PC-9 (cell line): ENCODE measurements at regions not wholly inside any gene's neighbourhood (a gene's known extent, or its start where the extent isn't known, plus 50 kb on each side); places are given as distances from the start of the nearest gene placed in this dataset.

ENCODE experiments used
- BruUV-seq: library from RNA; stranded (reverse); fragments of 400-500 nt; replicated peaks from 2 replicates; lab custom pipeline; 2021; lab: Mats Ljungman, UMichigan
- CTCF ChIA-PET: fragments of 300-600 bp; sonication (Branson Sonifier 250); formaldehyde crosslinking; loops from one replicate; lab custom pipeline; 2022; ENCODE audit warnings: antibody characterized with exemption; lab: Charles Lee
- POLR2A ChIA-PET: fragments of 300-600 bp; sonication (Branson Sonifier 250); formaldehyde crosslinking; loops from one replicate; lab custom pipeline; 2022; ENCODE audit warnings: antibody characterized with exemption; ENCODE audit not compliant: unreplicated experiment; lab: Charles Lee
- DNase-seq, 2 experiments: peaks; one replicate each; pipeline versions ENCODE4 v3.0.0 to v3.0.0-alpha.2; 2015 to 2022; ENCODE audit warnings: mixed read lengths in 1 of 2
- H2AFZ ChIP-seq: fragments of 200-600 bp; sonication (generic); 2 replicates; pipeline ENCODE4 v1.8.1; 2017; ENCODE audit warnings: antibody characterized with exemption
- H3F3A ChIP-seq: fragments of 200-600 bp; sonication (generic); 2 replicates; pipeline ENCODE4 v1.8.1; 2017; ENCODE audit warnings: antibody characterized with exemption, mild to moderate bottlenecking, low read depth; ENCODE audit not compliant: insufficient read depth
- H3K27ac ChIP-seq: fragments of 200-600 bp; sonication (generic); 2 replicates; pipeline ENCODE4 v1.6.1; 2016; ENCODE audit warnings: mixed run types
- H3K27me3 ChIP-seq: fragments of 200-600 bp; sonication (generic); 2 replicates; pipeline ENCODE4 v1.6.1; 2016; ENCODE audit warnings: low read depth, mixed run types; ENCODE audit not compliant: insufficient read depth
- H3K36me3 ChIP-seq: fragments of 200-600 bp; sonication (generic); 2 replicates; pipeline ENCODE4 v1.6.1; 2016; ENCODE audit warnings: low read depth, mixed run types
- H3K4me1 ChIP-seq: fragments of 200-600 bp; sonication (generic); replicated peaks from 2 replicates; pipeline ENCODE4 v1.6.1; 2016; ENCODE audit warnings: mixed run types; ENCODE audit not compliant: insufficient read depth
- H3K4me2 ChIP-seq: fragments of 200-600 bp; sonication (generic); 2 replicates; pipeline ENCODE4 v1.6.1; 2017; ENCODE audit warnings: mixed run types
- H3K4me3 ChIP-seq: fragments of 200-600 bp; sonication (generic); 2 replicates; pipeline ENCODE4 v1.6.1; 2016; ENCODE audit warnings: mixed run types
- H3K79me2 ChIP-seq: fragments of 200-600 bp; sonication (generic); 2 replicates; pipeline ENCODE4 v1.6.1; 2017; ENCODE audit warnings: low read depth, mixed run types
- H3K9me2 ChIP-seq: fragments of 200-600 bp; sonication (generic); 2 replicates; pipeline ENCODE4 v1.8.1; 2017; ENCODE audit warnings: mild to moderate bottlenecking; ENCODE audit not compliant: insufficient read depth
- H3K9me3 ChIP-seq: fragments of 200-600 bp; sonication (generic); 2 replicates; pipeline ENCODE4 v1.8.1; 2016; ENCODE audit warnings: low read depth; ENCODE audit not compliant: insufficient read depth
- H4K20me1 ChIP-seq: fragments of 200-600 bp; sonication (generic); 2 replicates; pipeline ENCODE4 v1.8.1; 2017; ENCODE audit not compliant: insufficient read depth
- EZH2 ChIP-seq: fragments of 200-600 bp; sonication (generic); IDR thresholded peaks from 2 replicates; pipeline ENCODE4 v1.8.0; 2017; ENCODE audit warnings: antibody characterized with exemption, low read depth
- intact Hi-C: fragments of 100-400 bp; cut with micrococcal nuclease; formaldehyde crosslinking; loops from one replicate; pipeline ENCODE4 v1.10.0; 2022; ENCODE audit not compliant: unreplicated experiment
- TF ChIP-seq, protein P1 (sequence below): fragments of 200-600 bp; sonication (generic); conservative IDR thresholded peaks from 2 replicates; pipeline ENCODE4 v1.6.1; 2017; ENCODE audit warnings: mixed run types, antibody characterized with exemption, mild to moderate bottlenecking, moderate library complexity

DNA sequence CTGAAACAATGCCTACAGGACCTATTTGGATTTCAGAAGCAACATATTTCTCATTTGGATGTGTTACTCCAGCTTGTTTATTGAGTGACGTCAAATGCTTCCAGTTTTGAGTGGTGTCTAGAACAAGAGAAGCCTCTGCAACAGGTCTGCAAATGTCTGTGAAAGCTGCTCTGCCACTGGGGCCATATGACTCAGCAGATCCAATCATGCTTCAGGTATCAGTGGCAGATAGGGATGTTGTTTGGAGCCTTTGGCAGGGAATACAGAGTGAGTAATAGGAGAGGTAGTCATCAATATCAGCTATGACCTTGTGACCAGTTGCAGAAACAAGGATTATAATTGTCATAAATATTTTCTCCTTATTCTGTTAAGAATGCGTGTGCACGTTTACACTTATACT lies 141.1 kb upstream of the ZXDA start:
- H3K9me2 ChIP-seq, result no peaks in the 10 kb centered on the region
- no TSS peak for BruUV-seq

DNA sequence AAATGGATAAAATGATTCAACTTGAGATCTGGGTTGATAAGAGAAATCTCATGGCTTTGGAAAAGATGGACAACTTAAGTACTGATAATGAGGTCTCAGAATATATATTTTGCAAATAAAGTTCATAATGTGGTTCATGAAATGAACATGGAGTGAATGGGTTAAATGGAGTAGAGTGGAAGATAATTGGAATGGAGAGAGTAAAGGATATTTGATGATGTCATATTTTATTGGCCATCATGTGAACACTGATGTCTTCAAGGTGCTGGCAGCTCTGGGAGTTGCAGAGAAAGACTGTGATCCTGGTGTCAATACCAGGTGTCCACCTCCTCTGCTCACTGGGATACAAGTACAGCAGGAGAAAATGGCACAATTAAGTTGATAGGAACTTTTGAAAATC lies 133.9 kb upstream of the ZXDA start:
- Histone ChIP-seq H4K20me1 (no peaks in the 10 kb centered on the region), H3F3A (no peaks in the 10 kb centered on the region), H3K79me2 (no peaks in the 10 kb centered on the region), H3K27me3 (no peaks in the 10 kb centered on the region), H3K9me2 (no peaks in the 10 kb centered on the region), H2AFZ (no peak overlapping the region), H3K36me3 (no peaks in the 10 kb centered on the region), H3K4me2 (no peak overlapping the region), H3K9me3 (no peaks in the 10 kb centered on the region), H3K4me1 (no peaks in the 10 kb centered on the region), H3K4me3 (no peak overlapping the region), H3K27ac (no peak overlapping the region)
- intact Hi-C loops, result no loop called here
- POLR2A ChIA-PET, result no interaction called here
- DNase-seq, result no peak
- CTCF ChIA-PET, result no interaction called here
- no TSS peak for BruUV-seq
- TF ChIP-seq EZH2, result no peak
- TF ChIP-seq, protein P1, sequence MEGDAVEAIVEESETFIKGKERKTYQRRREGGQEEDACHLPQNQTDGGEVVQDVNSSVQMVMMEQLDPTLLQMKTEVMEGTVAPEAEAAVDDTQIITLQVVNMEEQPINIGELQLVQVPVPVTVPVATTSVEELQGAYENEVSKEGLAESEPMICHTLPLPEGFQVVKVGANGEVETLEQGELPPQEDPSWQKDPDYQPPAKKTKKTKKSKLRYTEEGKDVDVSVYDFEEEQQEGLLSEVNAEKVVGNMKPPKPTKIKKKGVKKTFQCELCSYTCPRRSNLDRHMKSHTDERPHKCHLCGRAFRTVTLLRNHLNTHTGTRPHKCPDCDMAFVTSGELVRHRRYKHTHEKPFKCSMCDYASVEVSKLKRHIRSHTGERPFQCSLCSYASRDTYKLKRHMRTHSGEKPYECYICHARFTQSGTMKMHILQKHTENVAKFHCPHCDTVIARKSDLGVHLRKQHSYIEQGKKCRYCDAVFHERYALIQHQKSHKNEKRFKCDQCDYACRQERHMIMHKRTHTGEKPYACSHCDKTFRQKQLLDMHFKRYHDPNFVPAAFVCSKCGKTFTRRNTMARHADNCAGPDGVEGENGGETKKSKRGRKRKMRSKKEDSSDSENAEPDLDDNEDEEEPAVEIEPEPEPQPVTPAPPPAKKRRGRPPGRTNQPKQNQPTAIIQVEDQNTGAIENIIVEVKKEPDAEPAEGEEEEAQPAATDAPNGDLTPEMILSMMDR, result no peak

More for the DNA sequence above, 141.1 kb upstream of the ZXDA start:
- no peak for TF ChIP-seq EZH2
- TF ChIP-seq, protein P1, result no peak
- Histone ChIP-seq H3K4me3 (no peak overlapping the region), H4K20me1 (no peaks in the 10 kb centered on the region), H3F3A (no peaks in the 10 kb centered on the region), H2AFZ (no peak overlapping the region), H3K9me3 (no peaks in the 10 kb centered on the region), H3K36me3 (no peaks in the 10 kb centered on the region), H3K27me3 (no peaks in the 10 kb centered on the region), H3K27ac (no peak overlapping the region), H3K4me1 (no peaks in the 10 kb centered on the region), H3K79me2 (no peaks in the 10 kb centered on the region), H3K4me2 (no peak overlapping the region)
- ChIA-PET POLR2A (no interaction called here), CTCF (no interaction called here)
- no peak for DNase-seq
- intact Hi-C loops, result no loop called here

DNA sequence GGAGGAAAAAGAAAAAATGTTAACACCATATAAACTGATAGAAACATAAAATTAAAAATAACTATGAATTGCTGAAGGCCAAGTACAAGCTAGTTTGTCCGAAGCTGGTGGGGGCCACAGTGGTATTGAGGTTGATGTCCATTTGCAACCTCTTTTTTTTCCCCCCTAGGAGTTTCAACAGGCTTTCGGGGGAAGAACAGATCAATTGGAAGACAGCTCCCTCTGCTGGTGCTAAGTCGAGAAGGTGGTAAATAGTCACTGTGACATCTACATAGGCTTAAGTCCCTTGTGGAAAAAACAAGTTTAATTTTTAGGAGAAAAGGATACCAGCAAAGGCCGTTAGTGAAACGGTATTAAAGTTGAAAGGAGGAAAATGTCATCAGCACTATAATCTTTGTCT lies 115.7 kb upstream of the ZXDA start:
- BruUV-seq, result no TSS peak
- DNase-seq, result peak in 1 of 2 experiments; percentile 8
- H2AFZ ChIP-seq, result no peak overlapping the region

More for the DNA sequence above, 115.7 kb upstream of the ZXDA start:
- TF ChIP-seq EZH2, result no peak
- TF ChIP-seq, protein P1, result peak; percentile 66
- Histone ChIP-seq H3K4me3 (no peak overlapping the region), H4K20me1 (no peaks in the 10 kb centered on the region), H3K4me1 (no peaks in the 10 kb centered on the region), H3K9me3 (no peaks in the 10 kb centered on the region), H3K27ac (no peak overlapping the region), H3K36me3 (no peaks in the 10 kb centered on the region), H3K4me2 (no peak overlapping the region), H3K79me2 (no peaks in the 10 kb centered on the region), H3F3A (no peaks in the 10 kb centered on the region), H3K9me2 (no peaks in the 10 kb centered on the region), H3K27me3 (no peaks in the 10 kb centered on the region)
- ChIA-PET CTCF (no interaction called here), POLR2A (no interaction called here)
- intact Hi-C loops, result loop anchor here (5.0 to 10.0 kb wide), 2 partner anchors 204 to 1261 kb away; no protein-coding TSS in a partner anchor
